Neural cell (in vitro differentiated cells): ENCODE measurements at regions not wholly inside any gene's neighbourhood (a gene's known extent, or its start where the extent isn't known, plus 50 kb on each side); places are given as distances from the start of the nearest gene placed in this dataset.

Source experiments
- H2AFZ ChIP-seq: fragments of 200-600, 300-800 bp; sonication (generic), shearing (Covaris generic); 2 replicates; pipeline ENCODE4 v1.6.0; 2014; ENCODE audit warnings: low read depth, mild to moderate bottlenecking, antibody characterized with exemption, low read length, moderate library complexity
- H3F3A ChIP-seq: fragments of 200-600 bp; shearing (Covaris generic); 2 replicates; pipeline ENCODE4 v1.6.1; 2016; ENCODE audit warnings: mild to moderate bottlenecking, moderate library complexity, mixed read lengths, antibody characterized with exemption, low read length; ENCODE audit not compliant: insufficient read depth, poor library complexity, severe bottlenecking
- H3K27ac ChIP-seq: fragments of 200-600, 300-800 bp; sonication (generic), shearing (Covaris generic); 2 replicates; pipeline ENCODE4 v1.5.1; 2014; ENCODE audit warnings: mild to moderate bottlenecking, low read length, moderate library complexity
- H3K27me3 ChIP-seq: fragments of 300-800, 200-600 bp; sonication (generic), shearing (Covaris generic); 2 replicates; pipeline ENCODE4 v1.6.0; 2014; ENCODE audit warnings: mild to moderate bottlenecking, low read depth, low read length, moderate library complexity; ENCODE audit not compliant: insufficient read depth
- H3K36me3 ChIP-seq: fragments of 300-800, 200-600 bp; sonication (generic), shearing (Covaris generic); 2 replicates; pipeline ENCODE4 v1.5.1; 2014; ENCODE audit warnings: mild to moderate bottlenecking, antibody characterized with exemption, low read length, moderate library complexity; ENCODE audit not compliant: insufficient read depth
- H3K4me2 ChIP-seq: fragments of 300-800, 200-600 bp; sonication (generic), shearing (Covaris generic); 2 replicates; pipeline ENCODE4 v1.6.0; 2014; ENCODE audit warnings: mild to moderate bottlenecking, low read length
- H3K4me3 ChIP-seq: fragments of 300-800, 200-600 bp; sonication (generic), shearing (Covaris generic); 2 replicates; pipeline ENCODE4 v1.5.1; 2014; ENCODE audit warnings: mild to moderate bottlenecking, low read length, moderate library complexity
- H3K79me2 ChIP-seq: fragments of 200-600 bp; shearing (Covaris generic); replicated peaks from 2 replicates; pipeline ENCODE4 v1.6.0; 2014; ENCODE audit warnings: mild to moderate bottlenecking, low read length, moderate library complexity; ENCODE audit not compliant: insufficient read depth
- H3K9ac ChIP-seq: fragments of 300-800, 200-600 bp; sonication (generic), shearing (Covaris generic); 2 replicates; pipeline ENCODE4 v1.6.1; 2016; ENCODE audit warnings: mild to moderate bottlenecking, low read length, mixed read lengths
- H3K9me2 ChIP-seq: fragments of 200-600 bp; shearing (Covaris generic); 2 replicates; pipeline ENCODE4 v1.6.1; 2016; ENCODE audit warnings: mild to moderate bottlenecking, low read length, mixed read lengths; ENCODE audit not compliant: insufficient read depth
- H3K9me3 ChIP-seq: fragments of 200-600, 300-800 bp; sonication (generic), shearing (Covaris generic); 2 replicates; pipeline ENCODE4 v1.6.1; 2016; ENCODE audit warnings: mild to moderate bottlenecking, mixed run types, low read length, moderate library complexity, mixed read lengths
- H4K20me1 ChIP-seq: fragments of 200-600 bp; shearing (Covaris generic); 2 replicates; pipeline ENCODE4 v1.6.1; 2016; ENCODE audit warnings: mild to moderate bottlenecking, mixed run types; ENCODE audit not compliant: insufficient read depth
- EP300 ChIP-seq: fragments of 450-650 bp; conservative IDR thresholded peaks from 2 replicates; pipeline ENCODE4 v1.6.1; 2014; ENCODE audit warnings: antibody characterized with exemption, mild to moderate bottlenecking, moderate library complexity; ENCODE audit not compliant: poor library complexity, severe bottlenecking
- EZH2 ChIP-seq: fragments of 200-600, 300-800 bp; shearing (Covaris generic), sonication (generic); IDR thresholded peaks from 2 replicates; pipeline ENCODE4 v1.6.1; 2014; ENCODE audit warnings: antibody characterized with exemption, low read length, borderline replicate concordance, mild to moderate bottlenecking; ENCODE audit not compliant: insufficient read depth, poor library complexity, severe bottlenecking
- MXI1 ChIP-seq: fragments of 450-650 bp; conservative IDR thresholded peaks from 2 replicates; pipeline ENCODE4 v1.6.1; 2014; ENCODE audit warnings: antibody characterized with exemption, mild to moderate bottlenecking; ENCODE audit not compliant: poor library complexity, severe bottlenecking
- POLR2AphosphoS5 ChIP-seq: IDR thresholded peaks from 2 replicates; pipeline ENCODE4 v1.6.1; 2012
- RAD21 ChIP-seq: fragments of 450-650 bp; conservative IDR thresholded peaks from 2 replicates; pipeline ENCODE4 v1.6.1; 2014; ENCODE audit warnings: antibody characterized with exemption, mild to moderate bottlenecking, moderate library complexity
- SMC3 ChIP-seq: fragments of 450-650 bp; conservative IDR thresholded peaks from 2 replicates; pipeline ENCODE4 v1.6.1; 2014; ENCODE audit warnings: antibody characterized with exemption, mild to moderate bottlenecking, moderate library complexity; ENCODE audit not compliant: poor library complexity
- TAF1 ChIP-seq: IDR thresholded peaks from 2 replicates; pipeline ENCODE4 v1.6.1; 2012; ENCODE audit warnings: low read depth
- TF ChIP-seq, protein P1 (sequence below): fragments of 450-650 bp; IDR thresholded peaks from 2 replicates; pipeline ENCODE4 v1.5.1; 2014; ENCODE audit warnings: antibody characterized with exemption, mild to moderate bottlenecking, moderate library complexity; ENCODE audit not compliant: poor library complexity, severe bottlenecking
- TF ChIP-seq, protein P2 (sequence below): IDR thresholded peaks from 2 replicates; pipeline ENCODE4 v1.6.1; 2012; ENCODE audit warnings: borderline replicate concordance

DNA sequence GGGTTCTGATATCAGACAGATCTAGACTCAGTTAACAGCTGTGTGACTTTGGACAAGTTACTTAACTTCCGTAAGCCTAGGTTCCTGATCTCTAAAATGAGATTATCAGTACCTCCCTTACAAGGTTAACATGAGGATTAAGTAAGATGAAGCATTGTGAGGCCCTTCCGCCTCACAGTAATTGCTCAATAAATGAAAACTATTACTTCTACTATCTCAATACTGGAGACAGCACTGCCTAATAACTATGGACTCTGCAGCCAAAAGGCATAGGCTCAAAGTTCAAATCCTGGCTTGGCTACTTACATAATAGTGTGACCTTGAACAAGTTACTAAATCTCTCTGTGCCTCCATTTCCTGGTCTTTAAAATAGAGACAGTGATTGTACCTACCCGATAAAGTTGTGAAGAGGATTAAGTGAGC lies 82.0 kb upstream of the ATP11B start:
- H3K36me3 ChIP-seq: no peaks in the 10 kb centered on the region
- no peaks in the 10 kb centered on the region for H4K20me1 ChIP-seq
- no peak overlapping the region for H3K4me2 ChIP-seq
- TF ChIP-seq RAD21 (no peak), EZH2 (no peak), MXI1 (no peak), SMC3 (no peak), EP300 (no peak), TAF1 (no peak), POLR2AphosphoS5 (no peak)
- TF ChIP-seq, protein P1, sequence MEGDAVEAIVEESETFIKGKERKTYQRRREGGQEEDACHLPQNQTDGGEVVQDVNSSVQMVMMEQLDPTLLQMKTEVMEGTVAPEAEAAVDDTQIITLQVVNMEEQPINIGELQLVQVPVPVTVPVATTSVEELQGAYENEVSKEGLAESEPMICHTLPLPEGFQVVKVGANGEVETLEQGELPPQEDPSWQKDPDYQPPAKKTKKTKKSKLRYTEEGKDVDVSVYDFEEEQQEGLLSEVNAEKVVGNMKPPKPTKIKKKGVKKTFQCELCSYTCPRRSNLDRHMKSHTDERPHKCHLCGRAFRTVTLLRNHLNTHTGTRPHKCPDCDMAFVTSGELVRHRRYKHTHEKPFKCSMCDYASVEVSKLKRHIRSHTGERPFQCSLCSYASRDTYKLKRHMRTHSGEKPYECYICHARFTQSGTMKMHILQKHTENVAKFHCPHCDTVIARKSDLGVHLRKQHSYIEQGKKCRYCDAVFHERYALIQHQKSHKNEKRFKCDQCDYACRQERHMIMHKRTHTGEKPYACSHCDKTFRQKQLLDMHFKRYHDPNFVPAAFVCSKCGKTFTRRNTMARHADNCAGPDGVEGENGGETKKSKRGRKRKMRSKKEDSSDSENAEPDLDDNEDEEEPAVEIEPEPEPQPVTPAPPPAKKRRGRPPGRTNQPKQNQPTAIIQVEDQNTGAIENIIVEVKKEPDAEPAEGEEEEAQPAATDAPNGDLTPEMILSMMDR: no peak
- TF ChIP-seq, protein P2, sequence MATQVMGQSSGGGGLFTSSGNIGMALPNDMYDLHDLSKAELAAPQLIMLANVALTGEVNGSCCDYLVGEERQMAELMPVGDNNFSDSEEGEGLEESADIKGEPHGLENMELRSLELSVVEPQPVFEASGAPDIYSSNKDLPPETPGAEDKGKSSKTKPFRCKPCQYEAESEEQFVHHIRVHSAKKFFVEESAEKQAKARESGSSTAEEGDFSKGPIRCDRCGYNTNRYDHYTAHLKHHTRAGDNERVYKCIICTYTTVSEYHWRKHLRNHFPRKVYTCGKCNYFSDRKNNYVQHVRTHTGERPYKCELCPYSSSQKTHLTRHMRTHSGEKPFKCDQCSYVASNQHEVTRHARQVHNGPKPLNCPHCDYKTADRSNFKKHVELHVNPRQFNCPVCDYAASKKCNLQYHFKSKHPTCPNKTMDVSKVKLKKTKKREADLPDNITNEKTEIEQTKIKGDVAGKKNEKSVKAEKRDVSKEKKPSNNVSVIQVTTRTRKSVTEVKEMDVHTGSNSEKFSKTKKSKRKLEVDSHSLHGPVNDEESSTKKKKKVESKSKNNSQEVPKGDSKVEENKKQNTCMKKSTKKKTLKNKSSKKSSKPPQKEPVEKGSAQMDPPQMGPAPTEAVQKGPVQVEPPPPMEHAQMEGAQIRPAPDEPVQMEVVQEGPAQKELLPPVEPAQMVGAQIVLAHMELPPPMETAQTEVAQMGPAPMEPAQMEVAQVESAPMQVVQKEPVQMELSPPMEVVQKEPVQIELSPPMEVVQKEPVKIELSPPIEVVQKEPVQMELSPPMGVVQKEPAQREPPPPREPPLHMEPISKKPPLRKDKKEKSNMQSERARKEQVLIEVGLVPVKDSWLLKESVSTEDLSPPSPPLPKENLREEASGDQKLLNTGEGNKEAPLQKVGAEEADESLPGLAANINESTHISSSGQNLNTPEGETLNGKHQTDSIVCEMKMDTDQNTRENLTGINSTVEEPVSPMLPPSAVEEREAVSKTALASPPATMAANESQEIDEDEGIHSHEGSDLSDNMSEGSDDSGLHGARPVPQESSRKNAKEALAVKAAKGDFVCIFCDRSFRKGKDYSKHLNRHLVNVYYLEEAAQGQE: no peak
- H3K9me2 ChIP-seq: no peaks in the 10 kb centered on the region
- H3K79me2 ChIP-seq: no peaks in the 10 kb centered on the region
- H3F3A ChIP-seq: no peaks in the 10 kb centered on the region
- no peak overlapping the region for H3K9ac ChIP-seq
- H3K9me3 ChIP-seq: no peaks in the 10 kb centered on the region
- H2AFZ ChIP-seq: no peak overlapping the region
- no peaks in the 10 kb centered on the region for H3K27me3 ChIP-seq
- no peak overlapping the region for H3K27ac ChIP-seq
- no peak overlapping the region for H3K4me3 ChIP-seq

DNA sequence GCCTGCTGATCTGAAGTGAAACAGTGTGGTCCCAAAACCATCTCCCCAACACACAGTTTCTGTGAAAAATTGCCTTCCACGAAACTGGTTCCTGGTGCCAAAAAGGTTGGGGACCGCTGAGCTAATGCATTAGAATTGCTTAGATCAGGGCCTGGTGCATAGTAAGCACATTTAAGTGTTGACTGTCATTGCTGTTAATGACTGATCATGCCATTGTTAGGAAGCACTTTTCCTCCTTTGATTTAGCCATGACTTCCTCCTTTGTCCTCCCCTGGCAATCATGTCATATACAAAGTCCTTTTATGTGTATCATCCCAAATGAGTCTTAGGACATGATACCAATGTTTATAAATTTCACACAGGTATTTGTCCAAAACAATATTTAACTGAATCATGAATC lies 81.5 kb upstream of the ATP11B start:
- Histone ChIP-seq H3K4me3 (no peak overlapping the region), H3K79me2 (no peaks in the 10 kb centered on the region), H4K20me1 (no peaks in the 10 kb centered on the region), H3K27me3 (no peaks in the 10 kb centered on the region), H3K36me3 (no peaks in the 10 kb centered on the region), H3K9ac (no peak overlapping the region), H3K9me2 (no peaks in the 10 kb centered on the region), H2AFZ (no peak overlapping the region), H3F3A (no peaks in the 10 kb centered on the region), H3K4me2 (no peak overlapping the region), H3K9me3 (no peaks in the 10 kb centered on the region), H3K27ac (no peak overlapping the region)
- TF ChIP-seq SMC3 (no peak), POLR2AphosphoS5 (no peak), TAF1 (no peak), RAD21 (no peak), MXI1 (no peak), EZH2 (no peak), EP300 (no peak)
- TF ChIP-seq, protein P1: no peak
- TF ChIP-seq, protein P2: no peak
